ENCODE measurements at regions not wholly inside any gene's neighbourhood (a gene's known extent, or its start where the extent isn't known, plus 50 kb on each side); places are given as distances from the start of the nearest gene placed in this dataset.
A peak's percentile ranks its signal among the peaks of the same experiment; 100 is the strongest.

DNA sequence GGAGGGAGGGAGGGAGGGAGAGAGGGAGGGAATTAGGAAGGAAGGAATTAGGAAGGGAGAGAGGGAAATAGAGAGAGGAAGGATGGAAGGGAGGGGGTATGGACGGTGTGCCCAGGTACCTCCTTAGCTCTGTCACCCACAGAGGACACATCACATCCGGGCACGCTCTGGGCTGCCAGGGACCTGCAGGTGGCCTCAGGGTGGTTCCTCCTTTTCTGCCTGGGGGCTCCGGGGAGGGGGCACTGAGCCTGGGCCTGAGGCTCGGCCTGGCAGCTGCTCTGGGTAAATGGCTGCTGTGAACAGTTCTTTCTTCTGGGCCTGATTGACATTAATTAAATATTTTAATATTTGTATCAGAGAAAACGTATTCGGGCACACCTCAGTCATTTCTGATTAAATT, 733.5 kb downstream of the BRD1 start:
- intact Hi-C loops (cut with micrococcal nuclease) = no loop called here
- peak overlapping the region in 1 of 2 donors; percentile 69 for H3K27ac ChIP-seq (ENCODE audit: low read length in 2 of 2)
- TF ChIP-seq EZH2 (IDR thresholded peaks at IDR 0.05; ENCODE audit: borderline replicate concordance, insufficient read depth, low read depth, low read length, poor library complexity, severe bottlenecking) = no peak
- H3K4me2 ChIP-seq (replicated peaks; ENCODE audit: low read depth, low read length, poor library complexity, severe bottlenecking) = peak overlapping the region; percentile 38
- no peaks in the 10 kb centered on the region for H4K20me1 ChIP-seq (ENCODE audit: control insufficient read depth, insufficient read depth, low read length, poor library complexity, severe bottlenecking)
- no peaks in the 10 kb centered on the region for H3K27me3 Mint-ChIP-seq
- ATAC-seq (ENCODE audit: low read depth) = no peak
- no peak overlapping the region for H3K27ac Mint-ChIP-seq
- H3K4me1 ChIP-seq (ENCODE audit: control insufficient read depth in 2 of 2, insufficient read depth in 2 of 2, low read length in 2 of 2) = peaks cover 0 to 14% of the 10 kb centered on the region in 2 donors
- no peaks in the 10 kb centered on the region for H3K9me3 Mint-ChIP-seq (ENCODE audit: insufficient read depth)
- H3K9me3 ChIP-seq (ENCODE audit: control extremely low read depth in 1 of 3, control insufficient read depth in 2 of 3, insufficient read depth in 1 of 3, low read length in 2 of 3) = peaks cover 0 to 10% (median 0%) of the 10 kb centered on the region in 3 donors
- H3K4me3 Mint-ChIP-seq = no peak overlapping the region
- CTCF ChIA-PET = no interaction called here
- no peaks in the 10 kb centered on the region for H3K36me3 ChIP-seq (replicated peaks in 1 of 2; ENCODE audit: control extremely low read depth in 1 of 2, control insufficient read depth in 1 of 2, extremely low read depth in 1 of 2, insufficient read depth in 2 of 2, low read length in 1 of 2)
- H2AFZ ChIP-seq (ENCODE audit: insufficient read depth, low read depth, low read length, poor library complexity, severe bottlenecking) = no peak overlapping the region
- H3K79me2 ChIP-seq (ENCODE audit: control insufficient read depth, insufficient read depth, low read length) = no peaks in the 10 kb centered on the region
- H3K27me3 ChIP-seq (replicated peaks in 1 of 4; ENCODE audit: control extremely low read depth in 1 of 4, control insufficient read depth in 3 of 4, insufficient read depth in 4 of 4, low read length in 3 of 4) = no peaks in the 10 kb centered on the region
- H3K9ac ChIP-seq (ENCODE audit: low read length) = no peak overlapping the region
- POLR2A ChIA-PET = no interaction called here
- no peak for DNase-seq
- H3K4me3 ChIP-seq (ENCODE audit: control extremely low read depth in 1 of 5, extremely low read depth in 1 of 5, insufficient read depth in 1 of 5, low read depth in 2 of 5, low read length in 4 of 5) = no peak overlapping the region
- 10% methylated on average over 5 of the region's 7 CpGs for WGBS (ENCODE audit: insufficient coverage)
- H3K4me1 Mint-ChIP-seq = no peaks in the 10 kb centered on the region

DNA sequence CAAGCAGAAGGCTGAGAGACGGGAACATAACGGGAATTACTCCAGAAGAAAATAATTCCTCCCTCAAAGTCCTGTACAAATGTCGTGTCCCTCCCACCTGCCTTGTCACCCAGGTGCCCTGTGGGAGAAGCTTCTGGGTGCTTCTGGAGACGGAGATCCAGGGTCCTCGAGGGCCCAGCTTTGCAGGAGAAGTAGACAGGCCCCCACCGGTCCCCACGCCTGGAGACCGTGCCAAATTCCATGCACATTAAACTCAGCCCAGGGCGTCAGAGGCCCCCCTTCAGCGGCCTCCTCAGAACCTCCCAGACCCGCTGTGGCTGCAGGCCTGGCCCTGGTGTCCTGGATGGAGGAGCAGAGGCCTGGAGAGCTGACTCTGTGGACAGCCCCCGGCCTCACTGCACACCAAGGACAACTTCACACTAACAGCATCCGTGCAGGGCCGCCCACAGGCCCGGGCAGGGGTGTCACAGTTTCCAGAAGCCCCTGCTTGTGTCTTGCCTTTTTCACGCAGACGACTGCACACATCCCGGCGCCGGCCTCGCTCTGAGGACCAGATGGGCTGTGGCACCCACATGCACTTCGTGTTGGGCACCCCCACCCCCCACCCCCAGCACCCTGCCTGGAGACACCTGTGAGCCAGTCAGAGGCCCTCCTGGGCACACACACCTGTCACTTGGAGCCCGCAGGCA, 734.3 kb downstream of the BRD1 start:
- H3K27ac ChIP-seq (ENCODE audit: low read length in 2 of 2) = no peak overlapping the region
- H3K27me3 ChIP-seq (replicated peaks in 1 of 4; ENCODE audit: control extremely low read depth in 1 of 4, control insufficient read depth in 3 of 4, insufficient read depth in 4 of 4, low read length in 3 of 4) = no peaks in the 10 kb centered on the region
- ChIA-PET POLR2A (no interaction called here), CTCF (no interaction called here)
- no peak for DNase-seq
- H4K20me1 ChIP-seq (ENCODE audit: control insufficient read depth, insufficient read depth, low read length, poor library complexity, severe bottlenecking) = no peaks in the 10 kb centered on the region
- H3K4me3 ChIP-seq (ENCODE audit: control extremely low read depth in 1 of 5, extremely low read depth in 1 of 5, insufficient read depth in 1 of 5, low read depth in 2 of 5, low read length in 4 of 5) = no peak overlapping the region
- H3K9me3 ChIP-seq (ENCODE audit: control extremely low read depth in 1 of 3, control insufficient read depth in 2 of 3, insufficient read depth in 1 of 3, low read length in 2 of 3) = peaks cover 0 to 10% (median 0%) of the 10 kb centered on the region in 3 donors
- TF ChIP-seq, protein P1, sequence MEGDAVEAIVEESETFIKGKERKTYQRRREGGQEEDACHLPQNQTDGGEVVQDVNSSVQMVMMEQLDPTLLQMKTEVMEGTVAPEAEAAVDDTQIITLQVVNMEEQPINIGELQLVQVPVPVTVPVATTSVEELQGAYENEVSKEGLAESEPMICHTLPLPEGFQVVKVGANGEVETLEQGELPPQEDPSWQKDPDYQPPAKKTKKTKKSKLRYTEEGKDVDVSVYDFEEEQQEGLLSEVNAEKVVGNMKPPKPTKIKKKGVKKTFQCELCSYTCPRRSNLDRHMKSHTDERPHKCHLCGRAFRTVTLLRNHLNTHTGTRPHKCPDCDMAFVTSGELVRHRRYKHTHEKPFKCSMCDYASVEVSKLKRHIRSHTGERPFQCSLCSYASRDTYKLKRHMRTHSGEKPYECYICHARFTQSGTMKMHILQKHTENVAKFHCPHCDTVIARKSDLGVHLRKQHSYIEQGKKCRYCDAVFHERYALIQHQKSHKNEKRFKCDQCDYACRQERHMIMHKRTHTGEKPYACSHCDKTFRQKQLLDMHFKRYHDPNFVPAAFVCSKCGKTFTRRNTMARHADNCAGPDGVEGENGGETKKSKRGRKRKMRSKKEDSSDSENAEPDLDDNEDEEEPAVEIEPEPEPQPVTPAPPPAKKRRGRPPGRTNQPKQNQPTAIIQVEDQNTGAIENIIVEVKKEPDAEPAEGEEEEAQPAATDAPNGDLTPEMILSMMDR (IDR thresholded peaks at IDR 0.05) = no peak
- TF ChIP-seq EZH2 (IDR thresholded peaks at IDR 0.05; ENCODE audit: borderline replicate concordance, insufficient read depth, low read depth, low read length, poor library complexity, severe bottlenecking) = no peak
- H3K9ac ChIP-seq (ENCODE audit: low read length) = no peak overlapping the region
- peak overlapping the region; percentile 35 for H3K4me2 ChIP-seq (replicated peaks; ENCODE audit: low read depth, low read length, poor library complexity, severe bottlenecking)
- H3K27ac Mint-ChIP-seq = no peak overlapping the region
- H2AFZ ChIP-seq (ENCODE audit: insufficient read depth, low read depth, low read length, poor library complexity, severe bottlenecking) = no peak overlapping the region
- no peak for ATAC-seq (ENCODE audit: low read depth)
- intact Hi-C loops (cut with micrococcal nuclease) = no loop called here
- no peak overlapping the region for H3K4me3 Mint-ChIP-seq
- no peaks in the 10 kb centered on the region for H3K9me3 Mint-ChIP-seq (ENCODE audit: insufficient read depth)
- H3K79me2 ChIP-seq (ENCODE audit: control insufficient read depth, insufficient read depth, low read length) = no peaks in the 10 kb centered on the region
- peaks cover 0 to 14% of the 10 kb centered on the region in 2 donors for H3K4me1 ChIP-seq (ENCODE audit: control insufficient read depth in 2 of 2, insufficient read depth in 2 of 2, low read length in 2 of 2)
- H3K4me1 Mint-ChIP-seq = no peaks in the 10 kb centered on the region
- no peaks in the 10 kb centered on the region for H3K27me3 Mint-ChIP-seq
- WGBS (ENCODE audit: insufficient coverage) = 84% methylated on average over 18 of the region's 23 CpGs
- H3K36me3 ChIP-seq (replicated peaks in 1 of 2; ENCODE audit: control extremely low read depth in 1 of 2, control insufficient read depth in 1 of 2, extremely low read depth in 1 of 2, insufficient read depth in 2 of 2, low read length in 1 of 2) = no peaks in the 10 kb centered on the region
